Adrenal gland (tissue), 9 donors: ENCODE measurements at regions not wholly inside any gene's neighbourhood (a gene's known extent, or its start where the extent isn't known, plus 50 kb on each side); places are given as distances from the start of the nearest gene placed in this dataset.

Source experiments
- DNase-seq, 7 donors: peaks; one replicate each; pipeline ENCODE4 v3.0.0-alpha.2; 2019 to 2020
- H3K27ac ChIP-seq, 5 donors: fragments of 200-600 bp; sonication (generic) in 4 of 5; 1 replicate in 3 of 5; 2 replicates in 2 of 5; pipeline versions ENCODE4 v1.5.1 to v1.8.0; 2016 to 2020; ENCODE audit warnings: mild to moderate bottlenecking in 1 of 5
- H3K27me3 ChIP-seq: fragments of 200-600 bp; 2 replicates; pipeline ENCODE4 v1.8.0; 2021
- H3K36me3 ChIP-seq, 2 donors: fragments of 200-600 bp; replicated peaks in 1 of 2; 1 replicate in 1 of 2; 2 replicates in 1 of 2; pipeline versions ENCODE4 v1.5.1 to v1.8.0; 2018 to 2022
- H3K4me1 ChIP-seq, 2 donors: fragments of 200-600 bp; replicated peaks in 1 of 2; 1 replicate in 1 of 2; 2 replicates in 1 of 2; pipeline versions ENCODE4 v1.5.1 to v1.8.0; 2018 to 2021
- H3K4me3 ChIP-seq, 4 donors: fragments of 200-600 bp; sonication (generic) in 3 of 4; one replicate each; pipeline ENCODE4 v1.5.1; 2016 to 2018
- H3K9me3 ChIP-seq, 3 donors: fragments of 200-600 bp; sonication (generic) in 1 of 3; replicated peaks in 1 of 3; 1 replicate in 2 of 3; 2 replicates in 1 of 3; pipeline versions ENCODE4 v1.5.1 to v1.8.0; 2016 to 2021
- CTCF ChIP-seq, 6 experiments: fragments of 450-650 bp in 4 of 6; fragments of 200-600 bp in 2 of 6; sonication (generic) in 1 of 6; IDR thresholded peaks; 1 replicate in 5 of 6; 2 replicates in 1 of 6; pipeline versions ENCODE4 v1.5.1 to v1.8.0; 2016 to 2021; ENCODE audit warnings: antibody characterized with exemption in 6 of 6, mild to moderate bottlenecking in 2 of 6, moderate library complexity in 1 of 6
- POLR2A ChIP-seq, 2 donors: fragments of 450-650 bp; IDR thresholded peaks; one replicate each; pipeline ENCODE4 v1.6.1; 2017; ENCODE audit warnings: antibody characterized with exemption in 2 of 2, mild to moderate bottlenecking in 2 of 2, moderate library complexity in 1 of 2
- whole genome bisulfite sequencing, 4 donors: extraction: QIAGEN DNeasy Blood & Tissue Kit in 2 of 4; methylation state at CpG; one replicate each; pipeline versions ENCODE4 v1.1.5 to v1.1.7; 2013 to 2017; 5-methylcytosine and 5-hydroxymethylcytosine counted together
- intact Hi-C, 2 donors: fragments of 100-400 bp; cut with DNase I; formaldehyde crosslinking; loops; one replicate each; pipeline versions ENCODE4 v1.14.1 to v1.15.0; 2022 to 2023
- donor health status: healthy with polysubstance abuse.
- donor health status: Bipolar disorder and iron deficiency.
- donor health status: DM: yes; HTN: yes; CAD: no.
- donor health status: DM: no; HTN: no; CAD: no.
- donor health status: DM: no; HTN: no; CAD: no.

GRCh38 chr4:117284736-117285135 is 199.4 kb upstream of the TRAM1L1 start:
- Histone ChIP-seq H3K36me3 (no peaks in the 10 kb centered on the region), H3K4me1 (no peaks in the 10 kb centered on the region), H3K27ac (no peak overlapping the region), H3K9me3 (no peaks in the 10 kb centered on the region), H3K27me3 (no peaks in the 10 kb centered on the region), H3K4me3 (no peak overlapping the region)
- no peak for TF ChIP-seq POLR2A (IDR thresholded peaks at IDR 0.05)
- TF ChIP-seq CTCF (IDR thresholded peaks at IDR 0.05), result no peak
- DNase-seq, result no peak
- intact Hi-C loops, result no loop called here

- TF ChIP-seq POLR2A (IDR thresholded peaks at IDR 0.05), result no peak
- TF ChIP-seq CTCF (IDR thresholded peaks at IDR 0.05), result no peak
- Histone ChIP-seq H3K27me3 (no peaks in the 10 kb centered on the region), H3K9me3 (no peaks in the 10 kb centered on the region), H3K36me3 (no peaks in the 10 kb centered on the region), H3K4me3 (no peak overlapping the region), H3K27ac (no peak overlapping the region), H3K4me1 (no peaks in the 10 kb centered on the region)
- WGBS, 4 donors, result 71 to 89% (median 81%) methylated on average over 1 of the region's 1 CpG
- intact Hi-C loops, result no loop called here
- no peak for DNase-seq
These were observed 208.4 kb upstream of the TRAM1L1 start for GRCh38 chr4:117293784-117294183.

GRCh38 chr4:117302226-117302625 is 216.8 kb upstream of the TRAM1L1 start:
- TF ChIP-seq CTCF (IDR thresholded peaks at IDR 0.05), result no peak
- TF ChIP-seq POLR2A (IDR thresholded peaks at IDR 0.05), result no peak
- intact Hi-C loops, result no loop called here
- DNase-seq, result no peak
- H3K4me1 ChIP-seq, result no peaks in the 10 kb centered on the region
- H3K9me3 ChIP-seq, result no peaks in the 10 kb centered on the region
- H3K36me3 ChIP-seq, result no peaks in the 10 kb centered on the region
- no peak overlapping the region for H3K4me3 ChIP-seq
- no peak overlapping the region for H3K27ac ChIP-seq
- H3K27me3 ChIP-seq, result no peaks in the 10 kb centered on the region
- 57 to 79% (median 74%) methylated on average over 2 of the region's 2 CpGs for WGBS, 4 donors

GRCh38 chr4:117311215-117311614 is 225.8 kb upstream of the TRAM1L1 start:
- TF ChIP-seq POLR2A (IDR thresholded peaks at IDR 0.05) (no peak), CTCF (IDR thresholded peaks at IDR 0.05) (no peak)
- 70 to 83% (median 77%) methylated on average over 2 of the region's 2 CpGs for WGBS, 4 donors
- intact Hi-C loops, result no loop called here

More at GRCh38 chr4:117311215-117311614, 225.8 kb upstream of the TRAM1L1 start:
- no peaks in the 10 kb centered on the region for H3K36me3 ChIP-seq
- H3K4me3 ChIP-seq, result no peak overlapping the region
- no peaks in the 10 kb centered on the region for H3K9me3 ChIP-seq
- no peak overlapping the region for H3K27ac ChIP-seq
- DNase-seq, result no peak
- no peaks in the 10 kb centered on the region for H3K27me3 ChIP-seq
- no peaks in the 10 kb centered on the region for H3K4me1 ChIP-seq
